DMS79 (cell line): ENCODE measurements at regions not wholly inside any gene's neighbourhood (a gene's known extent, or its start where the extent isn't known, plus 50 kb on each side); places are given as distances from the start of the nearest gene placed in this dataset.
"Not testable (repeated sequence)": the region's sequence is repeated elsewhere in the genome, so short reads cannot be mapped to it uniquely, and the experiment has no call there.

Experiments used
- DNase-seq: peaks from one replicate; lab custom pipeline; 2025; lab: John Stamatoyannopoulos, UW

- no peak for DNase-seq
Observed at GRCh38 chr1:60731321-60731720, 351.0 kb upstream of the NFIA start.

- no peak for DNase-seq
Observed at GRCh38 chr1:60727552-60727951, 354.8 kb upstream of the NFIA start.

- DNase-seq: no peak
Observed at GRCh38 chr1:60716472-60716871, 365.9 kb upstream of the NFIA start.

GRCh38 chr1:60715970-60716369, 366.4 kb upstream of the NFIA start:
- no peak for DNase-seq

GRCh38 chr1:60709426-60709825, 372.9 kb upstream of the NFIA start:
- no peak for DNase-seq

GRCh38 chr1:60705026-60705425, 377.3 kb upstream of the NFIA start:
- no peak for DNase-seq

- no peak for DNase-seq
Observed at GRCh38 chr1:60703155-60703554, 379.2 kb upstream of the NFIA start.

- no peak for DNase-seq
Observed at GRCh38 chr1:60699325-60699724, 383.0 kb upstream of the NFIA start.

GRCh38 chr1:60697204-60697994, 385.0 kb upstream of the NFIA start:
- no peak for DNase-seq

GRCh38 chr1:60696512-60696911, 385.8 kb upstream of the NFIA start:
- no peak for DNase-seq

GRCh38 chr1:60695716-60696171, 386.6 kb upstream of the NFIA start:
- no peak for DNase-seq

GRCh38 chr1:60694980-60695379, 387.4 kb upstream of the NFIA start:
- no peak for DNase-seq

- DNase-seq: no peak
Observed at GRCh38 chr1:60692031-60692430, 390.3 kb upstream of the NFIA start.

- not testable (repeated sequence) for DNase-seq
Observed at GRCh38 chr1:60688221-60688620, 394.1 kb upstream of the NFIA start.

- DNase-seq: no peak
Observed at GRCh38 chr1:60681095-60681860, 401.1 kb upstream of the NFIA start.

GRCh38 chr1:60679524-60680375, 402.6 kb upstream of the NFIA start:
- no peak for DNase-seq

GRCh38 chr1:60678802-60679201, 403.6 kb upstream of the NFIA start:
- no peak for DNase-seq

- no peak for DNase-seq
Observed at GRCh38 chr1:60678391-60678790, 404.0 kb upstream of the NFIA start.

- DNase-seq: no peak
Observed at GRCh38 chr1:60672449-60672848, 409.9 kb upstream of the NFIA start.

- no peak for DNase-seq
Observed at GRCh38 chr1:60670302-60670701, 412.1 kb upstream of the NFIA start.

- DNase-seq: no peak
Observed at GRCh38 chr1:60668585-60668984, 413.8 kb upstream of the NFIA start.

GRCh38 chr1:60665311-60665710, 417.1 kb upstream of the NFIA start:
- no peak for DNase-seq
